ENCODE measurements at regions not wholly inside any gene's neighbourhood (a gene's known extent, or its start where the extent isn't known, plus 50 kb on each side); places are given as distances from the start of the nearest gene placed in this dataset.

DNA sequence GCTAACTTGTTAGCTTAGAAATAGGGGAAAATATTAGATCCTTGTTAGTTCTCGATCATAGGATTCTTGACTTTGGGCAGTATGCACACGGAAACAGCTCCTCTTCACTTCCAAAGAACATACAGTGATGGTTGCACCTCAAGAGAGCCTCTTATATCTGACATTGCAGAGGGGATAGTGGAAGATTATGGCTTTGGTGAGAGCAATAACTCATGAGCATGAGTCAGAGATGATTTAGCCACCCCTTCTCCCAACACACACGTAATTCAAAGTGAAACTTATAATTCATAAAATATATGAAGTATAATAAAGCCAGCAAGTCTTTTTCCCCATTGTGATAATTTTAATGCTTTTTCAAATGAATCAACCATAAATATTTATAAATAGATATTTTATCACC lies 683.7 kb downstream of the POM121L12 start:
- Histone ChIP-seq H3K4me3 (ENCODE audit: low read length) (no peak overlapping the region), H3K27ac (ENCODE audit: low read depth, low read length) (no peak overlapping the region), H3F3A (ENCODE audit: control insufficient read depth, insufficient read depth) (no peaks in the 10 kb centered on the region), H3K9me2 (replicated peaks; ENCODE audit: control insufficient read depth, low read length) (no peaks in the 10 kb centered on the region), H3K4me1 (ENCODE audit: control insufficient read depth, low read length) (no peaks in the 10 kb centered on the region), H3K4me2 (ENCODE audit: low read length) (no peak overlapping the region), H3K79me2 (ENCODE audit: control insufficient read depth, low read length) (no peaks in the 10 kb centered on the region), H3K36me3 (ENCODE audit: control insufficient read depth, low read length) (no peaks in the 10 kb centered on the region), H3K9me3 (ENCODE audit: control insufficient read depth, insufficient read depth, low read length) (no peaks in the 10 kb centered on the region), H3K27me3 (ENCODE audit: control insufficient read depth, low read length) (no peaks in the 10 kb centered on the region), H4K20me1 (ENCODE audit: control insufficient read depth, insufficient read depth, low read depth, low read length) (no peaks in the 10 kb centered on the region)
- TF ChIP-seq, protein P1, sequence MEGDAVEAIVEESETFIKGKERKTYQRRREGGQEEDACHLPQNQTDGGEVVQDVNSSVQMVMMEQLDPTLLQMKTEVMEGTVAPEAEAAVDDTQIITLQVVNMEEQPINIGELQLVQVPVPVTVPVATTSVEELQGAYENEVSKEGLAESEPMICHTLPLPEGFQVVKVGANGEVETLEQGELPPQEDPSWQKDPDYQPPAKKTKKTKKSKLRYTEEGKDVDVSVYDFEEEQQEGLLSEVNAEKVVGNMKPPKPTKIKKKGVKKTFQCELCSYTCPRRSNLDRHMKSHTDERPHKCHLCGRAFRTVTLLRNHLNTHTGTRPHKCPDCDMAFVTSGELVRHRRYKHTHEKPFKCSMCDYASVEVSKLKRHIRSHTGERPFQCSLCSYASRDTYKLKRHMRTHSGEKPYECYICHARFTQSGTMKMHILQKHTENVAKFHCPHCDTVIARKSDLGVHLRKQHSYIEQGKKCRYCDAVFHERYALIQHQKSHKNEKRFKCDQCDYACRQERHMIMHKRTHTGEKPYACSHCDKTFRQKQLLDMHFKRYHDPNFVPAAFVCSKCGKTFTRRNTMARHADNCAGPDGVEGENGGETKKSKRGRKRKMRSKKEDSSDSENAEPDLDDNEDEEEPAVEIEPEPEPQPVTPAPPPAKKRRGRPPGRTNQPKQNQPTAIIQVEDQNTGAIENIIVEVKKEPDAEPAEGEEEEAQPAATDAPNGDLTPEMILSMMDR (IDR thresholded peaks at IDR 0.05; ENCODE audit: low read depth, low read length, poor library complexity, severe bottlenecking), result no peak
- no peak for TF ChIP-seq EZH2phosphoT487 (IDR thresholded peaks at IDR 0.05; ENCODE audit: borderline replicate concordance, low read length)

DNA sequence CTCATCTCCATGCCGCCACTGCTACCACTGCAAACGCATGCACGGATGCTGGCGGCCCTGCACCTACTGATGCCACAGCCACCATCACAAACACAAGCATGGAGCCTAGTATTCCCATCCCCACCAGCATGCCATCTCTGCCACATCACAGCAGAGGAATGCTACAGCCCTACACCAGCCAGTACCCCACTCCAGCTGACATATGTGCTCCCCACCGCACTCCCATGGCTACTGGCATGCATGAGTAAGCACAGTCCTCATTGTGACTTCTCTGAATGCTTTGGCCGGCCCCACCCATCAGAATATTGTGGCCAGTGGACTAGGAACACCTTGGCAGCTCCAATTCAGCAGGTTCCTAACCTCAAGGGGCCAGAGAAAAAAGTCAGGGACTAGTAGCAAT lies 705.5 kb downstream of the POM121L12 start:
- H3K4me3 ChIP-seq (ENCODE audit: low read length), result no peak overlapping the region
- H3K79me2 ChIP-seq (ENCODE audit: control insufficient read depth, low read length), result no peaks in the 10 kb centered on the region
- H3K9me2 ChIP-seq (replicated peaks; ENCODE audit: control insufficient read depth, low read length), result no peaks in the 10 kb centered on the region

DNA sequence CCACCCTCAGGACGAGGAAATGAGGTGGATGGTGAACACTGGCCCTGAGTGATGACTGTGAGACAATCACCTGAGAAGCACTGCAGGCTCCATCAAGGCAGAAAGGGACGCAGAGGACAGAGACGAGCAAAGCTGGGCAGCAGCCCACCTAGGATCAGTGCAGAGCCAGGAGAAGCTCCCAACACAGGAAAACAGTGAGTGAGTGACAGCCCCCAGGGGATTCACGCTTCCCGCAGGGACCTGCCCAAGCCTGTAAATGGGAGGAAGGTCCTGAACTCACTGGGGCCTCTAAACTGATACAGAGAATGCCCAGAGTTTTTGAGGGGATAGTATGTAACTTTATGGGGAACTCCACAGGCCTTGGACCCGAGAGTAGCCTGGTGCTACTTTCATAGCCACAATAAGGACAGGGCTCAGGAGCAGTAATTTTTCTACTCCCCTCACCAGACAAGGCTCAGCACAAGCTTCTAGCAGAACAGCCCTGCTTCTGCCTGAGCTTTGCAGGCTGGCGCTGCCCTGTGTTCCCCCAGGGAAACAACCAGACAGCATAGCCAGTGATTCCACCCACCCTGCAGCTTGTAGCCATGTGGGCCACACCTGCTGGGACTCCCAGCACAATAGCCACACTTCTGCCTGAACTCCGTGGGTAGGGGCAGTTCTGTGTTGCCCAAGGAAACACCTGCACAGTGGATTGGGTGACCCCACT lies 708.4 kb downstream of the POM121L12 start:
- TF ChIP-seq, protein P1 (IDR thresholded peaks at IDR 0.05; ENCODE audit: low read depth, low read length, poor library complexity, severe bottlenecking), result no peak
- TF ChIP-seq EZH2phosphoT487 (IDR thresholded peaks at IDR 0.05; ENCODE audit: borderline replicate concordance, low read length), result no peak
- no peak overlapping the region for H3K4me3 ChIP-seq (ENCODE audit: low read length)

More for the DNA sequence above, 705.5 kb downstream of the POM121L12 start:
- Histone ChIP-seq H3K27me3 (ENCODE audit: control insufficient read depth, low read length) (no peaks in the 10 kb centered on the region), H3K4me1 (ENCODE audit: control insufficient read depth, low read length) (no peaks in the 10 kb centered on the region), H3K36me3 (ENCODE audit: control insufficient read depth, low read length) (no peaks in the 10 kb centered on the region), H3K27ac (ENCODE audit: low read depth, low read length) (no peak overlapping the region), H3F3A (ENCODE audit: control insufficient read depth, insufficient read depth) (no peaks in the 10 kb centered on the region), H3K4me2 (ENCODE audit: low read length) (no peak overlapping the region), H4K20me1 (ENCODE audit: control insufficient read depth, insufficient read depth, low read depth, low read length) (no peaks in the 10 kb centered on the region), H3K9me3 (ENCODE audit: control insufficient read depth, insufficient read depth, low read length) (peaks cover 6% of the 10 kb centered on the region; the same call in 1 of the 2 replicates)
- TF ChIP-seq EZH2phosphoT487 (IDR thresholded peaks at IDR 0.05; ENCODE audit: borderline replicate concordance, low read length), result no peak
- TF ChIP-seq, protein P1 (IDR thresholded peaks at IDR 0.05; ENCODE audit: low read depth, low read length, poor library complexity, severe bottlenecking), result no peak

More for the DNA sequence above, 708.4 kb downstream of the POM121L12 start:
- H3K4me1 ChIP-seq (ENCODE audit: control insufficient read depth, low read length), result no peaks in the 10 kb centered on the region
- H4K20me1 ChIP-seq (ENCODE audit: control insufficient read depth, insufficient read depth, low read depth, low read length), result no peaks in the 10 kb centered on the region
- no peaks in the 10 kb centered on the region for H3K36me3 ChIP-seq (ENCODE audit: control insufficient read depth, low read length)
- H3K4me2 ChIP-seq (ENCODE audit: low read length), result no peak overlapping the region
- H3F3A ChIP-seq (ENCODE audit: control insufficient read depth, insufficient read depth), result no peaks in the 10 kb centered on the region
- no peaks in the 10 kb centered on the region for H3K79me2 ChIP-seq (ENCODE audit: control insufficient read depth, low read length)
- peaks cover 6% of the 10 kb centered on the region; the same call in 1 of the 2 replicates for H3K9me3 ChIP-seq (ENCODE audit: control insufficient read depth, insufficient read depth, low read length)
- H3K27ac ChIP-seq (ENCODE audit: low read depth, low read length), result no peak overlapping the region
- H3K9me2 ChIP-seq (replicated peaks; ENCODE audit: control insufficient read depth, low read length), result 0 out of 2 replicates have a peak, but pooled peaks cover 2% of the 10 kb centered on the region
- no peaks in the 10 kb centered on the region for H3K27me3 ChIP-seq (ENCODE audit: control insufficient read depth, low read length)

All from DOHH2 (cell line).